ENCODE measurements at regions not wholly inside any gene's neighbourhood (a gene's known extent, or its start where the extent isn't known, plus 50 kb on each side); places are given as distances from the start of the nearest gene placed in this dataset.

GRCh38 chr6:63371104-63371715 lies 51.4 kb upstream of the LGSN start:
- ATAC-seq, result no peak

- ATAC-seq, result no peak
Measured at GRCh38 chr6:63372951-63373533, 53.3 kb upstream of the LGSN start.

- no peak for ATAC-seq
Measured at GRCh38 chr6:63389191-63389844, 69.5 kb upstream of the LGSN start.

- no peak for ATAC-seq
Measured at GRCh38 chr6:63391203-63391970, 71.6 kb upstream of the LGSN start.

- ATAC-seq, result no peak
Measured at GRCh38 chr6:63392092-63392724, 72.4 kb upstream of the LGSN start.

- no peak for ATAC-seq
Measured at GRCh38 chr6:63394656-63395308, 75.0 kb upstream of the LGSN start.

GRCh38 chr6:63395381-63395780 lies 75.6 kb upstream of the LGSN start:
- no peak for ATAC-seq

GRCh38 chr6:63403725-63404124 lies 83.9 kb upstream of the LGSN start:
- ATAC-seq, result no peak

- ATAC-seq, result no peak
Measured at GRCh38 chr6:63410435-63411426, 90.9 kb upstream of the LGSN start.

- ATAC-seq, result no peak
Measured at GRCh38 chr6:63415286-63415685, 95.5 kb upstream of the LGSN start.

- ATAC-seq, result no peak
Measured at GRCh38 chr6:63418741-63419140, 99.0 kb upstream of the LGSN start.

- no peak for ATAC-seq
Measured at GRCh38 chr6:63424636-63425035, 104.9 kb upstream of the LGSN start.

- ATAC-seq, result no peak
Measured at GRCh38 chr6:63425493-63425892, 105.7 kb upstream of the LGSN start.

GRCh38 chr6:63426844-63427243 lies 107.1 kb upstream of the LGSN start:
- ATAC-seq, result no peak

GRCh38 chr6:63427951-63428350 lies 108.2 kb upstream of the LGSN start:
- ATAC-seq, result no peak

- no peak for ATAC-seq
Measured at GRCh38 chr6:63430985-63431519, 111.3 kb upstream of the LGSN start.

GRCh38 chr6:63434943-63435342 lies 115.2 kb upstream of the LGSN start:
- ATAC-seq, result no peak

- no peak for ATAC-seq
Measured at GRCh38 chr6:63436356-63436755, 116.6 kb upstream of the LGSN start.

GRCh38 chr6:63437058-63437457 lies 117.3 kb upstream of the LGSN start:
- ATAC-seq, result no peak

GRCh38 chr6:63440057-63440456 lies 120.3 kb upstream of the LGSN start:
- no peak for ATAC-seq

GRCh38 chr6:63440594-63440993 lies 120.8 kb upstream of the LGSN start:
- ATAC-seq, result no peak

All from esophagus mucosa (tissue), 1 donor.